ENCODE measurements at regions not wholly inside any gene's neighbourhood (a gene's known extent, or its start where the extent isn't known, plus 50 kb on each side); places are given as distances from the start of the nearest gene placed in this dataset.

DNA sequence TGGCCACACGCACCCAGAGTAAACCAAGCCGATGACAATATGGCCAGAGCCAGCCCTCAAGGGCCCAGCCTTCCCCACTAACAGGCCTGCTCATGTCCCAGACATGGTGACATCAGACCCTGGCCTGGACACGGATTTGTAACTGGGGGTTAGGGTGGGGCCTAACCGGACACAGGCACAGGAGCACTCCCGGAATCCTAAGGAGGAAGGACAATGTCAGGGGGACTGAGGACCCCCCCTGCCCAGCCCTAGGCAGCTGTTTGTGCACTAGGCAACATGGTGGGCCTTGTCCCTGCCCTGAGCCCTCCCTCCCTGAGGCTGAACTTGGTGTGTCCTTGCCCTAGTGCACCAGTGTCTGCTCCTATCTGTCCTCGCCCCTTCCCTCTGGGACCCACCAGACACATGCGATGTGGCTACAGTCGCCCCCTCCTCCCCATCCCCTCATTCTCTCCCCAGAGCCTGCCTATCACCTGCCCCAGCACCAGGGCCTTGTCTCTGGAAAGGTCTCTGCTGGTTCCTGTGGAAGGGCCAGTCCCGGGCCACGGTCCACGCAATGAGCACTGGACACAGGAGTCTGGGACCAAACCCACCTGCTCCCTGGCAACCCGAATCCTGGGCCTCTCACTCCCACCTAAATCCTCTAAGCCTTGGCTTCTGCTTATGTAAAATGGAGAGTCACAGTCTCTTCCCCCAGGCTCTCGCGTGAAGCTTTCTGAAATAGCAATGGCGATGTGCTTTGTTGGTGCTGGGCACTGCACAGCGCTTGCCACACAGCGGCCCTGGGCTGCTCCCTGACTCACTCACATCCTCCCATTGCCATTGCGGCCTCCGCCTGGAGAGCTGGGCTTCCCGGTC lies 76.5 kb upstream of the RAB6C start:
- H3F3A ChIP-seq (ENCODE audit: control insufficient read depth, insufficient read depth), result no peaks in the 10 kb centered on the region

DNA sequence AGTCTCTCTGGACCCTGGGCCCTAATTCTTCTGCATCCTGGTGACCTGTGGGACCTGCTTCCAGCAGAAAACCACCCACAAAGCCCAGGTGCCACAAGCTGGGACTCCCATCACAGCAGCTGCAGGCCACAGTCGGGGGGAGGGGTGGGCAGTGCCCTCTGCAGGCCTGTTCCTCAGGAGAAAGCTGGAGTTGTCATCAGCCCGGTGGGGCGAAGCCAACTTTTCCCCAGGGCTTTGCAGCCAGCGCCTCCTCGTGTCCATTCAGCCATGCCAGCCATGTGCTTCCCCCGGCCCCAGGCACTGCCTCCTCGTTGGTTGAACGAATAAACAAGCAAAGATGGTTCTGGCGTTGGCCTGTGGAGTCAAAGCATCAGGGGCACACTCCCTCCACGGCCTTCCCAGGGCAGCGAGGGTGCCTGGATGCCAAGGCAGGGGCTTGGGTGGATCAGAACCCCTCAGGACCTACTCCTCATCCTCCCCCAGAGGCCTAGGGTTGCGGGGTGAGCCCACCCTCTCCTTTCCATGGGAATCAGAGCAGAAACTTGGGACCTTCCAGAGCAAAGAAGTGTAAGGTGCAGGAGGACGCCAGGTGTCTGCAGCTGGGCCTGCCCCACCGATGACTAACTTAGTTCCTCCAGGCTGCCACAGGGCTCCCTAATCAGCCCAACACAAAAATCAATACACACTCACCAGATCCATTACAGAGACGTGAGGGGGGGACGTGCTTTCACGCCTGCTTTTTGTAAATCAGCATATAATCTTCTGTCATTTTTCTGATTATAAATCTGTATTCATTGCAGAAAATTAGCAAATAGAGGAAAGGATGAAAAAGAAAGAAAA lies 75.7 kb upstream of the RAB6C start:
- H3K36me3 ChIP-seq (ENCODE audit: control insufficient read depth, low read length), result no peaks in the 10 kb centered on the region
- no peaks in the 10 kb centered on the region for H3K9me2 ChIP-seq (replicated peaks; ENCODE audit: control insufficient read depth, low read length)
- H3F3A ChIP-seq (ENCODE audit: control insufficient read depth, insufficient read depth), result no peaks in the 10 kb centered on the region
- no peak overlapping the region for H3K27ac ChIP-seq (ENCODE audit: low read depth, low read length)
- no peaks in the 10 kb centered on the region for H3K4me1 ChIP-seq (ENCODE audit: control insufficient read depth, low read length)
- no peaks in the 10 kb centered on the region for H4K20me1 ChIP-seq (ENCODE audit: control insufficient read depth, insufficient read depth, low read depth, low read length)
- H3K79me2 ChIP-seq (ENCODE audit: control insufficient read depth, low read length), result no peaks in the 10 kb centered on the region
- H3K4me2 ChIP-seq (ENCODE audit: low read length), result no peak overlapping the region
- TF ChIP-seq EZH2phosphoT487 (IDR thresholded peaks at IDR 0.05; ENCODE audit: borderline replicate concordance, low read length), result no peak
- TF ChIP-seq, protein P1, sequence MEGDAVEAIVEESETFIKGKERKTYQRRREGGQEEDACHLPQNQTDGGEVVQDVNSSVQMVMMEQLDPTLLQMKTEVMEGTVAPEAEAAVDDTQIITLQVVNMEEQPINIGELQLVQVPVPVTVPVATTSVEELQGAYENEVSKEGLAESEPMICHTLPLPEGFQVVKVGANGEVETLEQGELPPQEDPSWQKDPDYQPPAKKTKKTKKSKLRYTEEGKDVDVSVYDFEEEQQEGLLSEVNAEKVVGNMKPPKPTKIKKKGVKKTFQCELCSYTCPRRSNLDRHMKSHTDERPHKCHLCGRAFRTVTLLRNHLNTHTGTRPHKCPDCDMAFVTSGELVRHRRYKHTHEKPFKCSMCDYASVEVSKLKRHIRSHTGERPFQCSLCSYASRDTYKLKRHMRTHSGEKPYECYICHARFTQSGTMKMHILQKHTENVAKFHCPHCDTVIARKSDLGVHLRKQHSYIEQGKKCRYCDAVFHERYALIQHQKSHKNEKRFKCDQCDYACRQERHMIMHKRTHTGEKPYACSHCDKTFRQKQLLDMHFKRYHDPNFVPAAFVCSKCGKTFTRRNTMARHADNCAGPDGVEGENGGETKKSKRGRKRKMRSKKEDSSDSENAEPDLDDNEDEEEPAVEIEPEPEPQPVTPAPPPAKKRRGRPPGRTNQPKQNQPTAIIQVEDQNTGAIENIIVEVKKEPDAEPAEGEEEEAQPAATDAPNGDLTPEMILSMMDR (IDR thresholded peaks at IDR 0.05; ENCODE audit: low read depth, low read length, poor library complexity, severe bottlenecking), result no peak
- H3K4me3 ChIP-seq (ENCODE audit: low read length), result no peak overlapping the region
- H3K9me3 ChIP-seq (ENCODE audit: control insufficient read depth, insufficient read depth, low read length), result no peaks in the 10 kb centered on the region
- no peaks in the 10 kb centered on the region for H3K27me3 ChIP-seq (ENCODE audit: control insufficient read depth, low read length)

More for the DNA sequence above, 76.5 kb upstream of the RAB6C start:
- Histone ChIP-seq H3K36me3 (ENCODE audit: control insufficient read depth, low read length) (no peaks in the 10 kb centered on the region), H4K20me1 (ENCODE audit: control insufficient read depth, insufficient read depth, low read depth, low read length) (no peaks in the 10 kb centered on the region), H3K27me3 (ENCODE audit: control insufficient read depth, low read length) (no peaks in the 10 kb centered on the region), H3K9me2 (replicated peaks; ENCODE audit: control insufficient read depth, low read length) (no peaks in the 10 kb centered on the region), H3K4me3 (ENCODE audit: low read length) (no peak overlapping the region), H3K9me3 (ENCODE audit: control insufficient read depth, insufficient read depth, low read length) (no peaks in the 10 kb centered on the region), H3K4me2 (ENCODE audit: low read length) (no peak overlapping the region), H3K79me2 (ENCODE audit: control insufficient read depth, low read length) (no peaks in the 10 kb centered on the region), H3K4me1 (ENCODE audit: control insufficient read depth, low read length) (no peaks in the 10 kb centered on the region), H3K27ac (ENCODE audit: low read depth, low read length) (no peak overlapping the region)
- TF ChIP-seq EZH2phosphoT487 (IDR thresholded peaks at IDR 0.05; ENCODE audit: borderline replicate concordance, low read length), result no peak
- TF ChIP-seq, protein P1 (IDR thresholded peaks at IDR 0.05; ENCODE audit: low read depth, low read length, poor library complexity, severe bottlenecking), result no peak

DNA sequence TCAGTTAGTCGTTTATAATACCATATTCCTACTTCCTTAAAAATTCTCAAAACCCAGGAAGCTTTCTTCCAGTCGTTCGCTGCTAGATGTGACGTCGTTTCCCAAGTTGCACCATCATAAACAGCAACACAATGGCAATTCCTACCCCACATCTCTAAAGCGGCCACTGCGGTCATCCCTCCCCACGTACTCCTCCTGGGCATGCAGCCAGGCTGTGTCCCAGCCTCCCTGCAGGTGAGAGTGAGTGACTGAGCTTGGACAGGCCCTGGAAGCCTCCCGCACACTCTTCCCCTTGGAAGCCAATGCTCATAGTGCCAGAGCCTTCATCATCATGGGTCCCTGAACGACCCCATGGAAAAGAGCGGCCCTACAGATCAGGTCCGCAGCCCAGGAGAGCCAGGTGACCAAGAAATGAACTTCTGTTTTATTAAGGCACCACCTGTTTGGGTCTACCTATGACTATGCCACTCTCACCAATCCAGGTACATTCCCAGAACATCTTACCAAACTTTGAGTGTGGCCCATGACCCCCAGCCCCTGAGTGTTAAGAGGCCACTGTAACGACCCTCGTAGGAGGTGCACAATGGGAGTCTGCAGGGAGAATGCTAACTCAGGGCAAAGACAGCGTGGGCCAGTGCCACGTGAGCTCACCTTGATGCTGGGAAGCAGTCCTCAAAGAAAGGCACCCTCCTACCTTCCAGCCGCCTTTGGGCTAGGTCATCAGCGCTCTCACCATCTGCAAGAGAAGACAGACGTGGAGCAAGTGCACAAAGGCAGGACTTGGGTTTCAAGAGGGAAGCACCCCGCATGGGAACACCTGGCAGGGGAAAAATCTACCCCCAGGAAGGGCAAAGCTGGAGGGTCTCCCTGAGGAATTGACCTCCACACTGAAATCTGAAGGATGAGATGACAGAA lies 74.7 kb upstream of the RAB6C start:
- TF ChIP-seq, protein P1 (IDR thresholded peaks at IDR 0.05; ENCODE audit: low read depth, low read length, poor library complexity, severe bottlenecking), result no peak
- TF ChIP-seq EZH2phosphoT487 (IDR thresholded peaks at IDR 0.05; ENCODE audit: borderline replicate concordance, low read length), result no peak
- H3K9me3 ChIP-seq (ENCODE audit: control insufficient read depth, insufficient read depth, low read length), result no peaks in the 10 kb centered on the region
- no peaks in the 10 kb centered on the region for H3K9me2 ChIP-seq (replicated peaks; ENCODE audit: control insufficient read depth, low read length)
- no peak overlapping the region for H3K4me3 ChIP-seq (ENCODE audit: low read length)
- H3K4me2 ChIP-seq (ENCODE audit: low read length), result no peak overlapping the region
- no peaks in the 10 kb centered on the region for H3F3A ChIP-seq (ENCODE audit: control insufficient read depth, insufficient read depth)
- no peaks in the 10 kb centered on the region for H3K27me3 ChIP-seq (ENCODE audit: control insufficient read depth, low read length)
- H3K79me2 ChIP-seq (ENCODE audit: control insufficient read depth, low read length), result no peaks in the 10 kb centered on the region
- no peak overlapping the region for H3K27ac ChIP-seq (ENCODE audit: low read depth, low read length)
- H3K36me3 ChIP-seq (ENCODE audit: control insufficient read depth, low read length), result no peaks in the 10 kb centered on the region
- no peaks in the 10 kb centered on the region for H3K4me1 ChIP-seq (ENCODE audit: control insufficient read depth, low read length)
- H4K20me1 ChIP-seq (ENCODE audit: control insufficient read depth, insufficient read depth, low read depth, low read length), result no peaks in the 10 kb centered on the region

All from DOHH2 (cell line).